HG03108 (cell line): ENCODE measurements at regions not wholly inside any gene's neighbourhood (a gene's known extent, or its start where the extent isn't known, plus 50 kb on each side); places are given as distances from the start of the nearest gene placed in this dataset.

Experiments used
- ATAC-seq: cut with Tn5 transposase; IDR thresholded peaks from one replicate; pipeline ENCODE4 v1.9.1; 2021; ENCODE audit warnings: moderate library complexity; ENCODE audit not compliant: unreplicated experiment

GRCh38 chr2:2638547-2639220, 307.6 kb upstream of the MYT1L start:
- no peak for ATAC-seq

- no peak for ATAC-seq
These were observed 305.7 kb upstream of the MYT1L start for GRCh38 chr2:2636813-2637212.

- ATAC-seq = no peak
These were observed 304.0 kb upstream of the MYT1L start for GRCh38 chr2:2635025-2635528.

GRCh38 chr2:2633017-2633416, 301.9 kb upstream of the MYT1L start:
- ATAC-seq = no peak

GRCh38 chr2:2623939-2624338, 292.9 kb upstream of the MYT1L start:
- no peak for ATAC-seq

- ATAC-seq = no peak
These were observed 290.8 kb upstream of the MYT1L start for GRCh38 chr2:2621855-2622254.

GRCh38 chr2:2620604-2621003, 289.5 kb upstream of the MYT1L start:
- ATAC-seq = no peak

- ATAC-seq = no peak
These were observed 288.9 kb upstream of the MYT1L start for GRCh38 chr2:2619995-2620394.

- ATAC-seq = no peak
These were observed 283.4 kb upstream of the MYT1L start for GRCh38 chr2:2614452-2614851.

GRCh38 chr2:2613279-2614199, 282.5 kb upstream of the MYT1L start:
- ATAC-seq = peak; percentile 100

GRCh38 chr2:2610751-2611150, 279.7 kb upstream of the MYT1L start:
- ATAC-seq = no peak

GRCh38 chr2:2600366-2600765, 269.3 kb upstream of the MYT1L start:
- no peak for ATAC-seq

GRCh38 chr2:2599441-2599840, 268.4 kb upstream of the MYT1L start:
- no peak for ATAC-seq

- no peak for ATAC-seq
These were observed 266.6 kb upstream of the MYT1L start for GRCh38 chr2:2597712-2598111.

- ATAC-seq = no peak
These were observed 260.5 kb upstream of the MYT1L start for GRCh38 chr2:2591542-2591940.

- no peak for ATAC-seq
These were observed 259.9 kb upstream of the MYT1L start for GRCh38 chr2:2590841-2591541.

- no peak for ATAC-seq
These were observed 259.1 kb upstream of the MYT1L start for GRCh38 chr2:2590141-2590540.

- no peak for ATAC-seq
These were observed 257.7 kb upstream of the MYT1L start for GRCh38 chr2:2588777-2589176.

- no peak for ATAC-seq
These were observed 256.3 kb upstream of the MYT1L start for GRCh38 chr2:2587354-2587753.

- no peak for ATAC-seq
These were observed 255.9 kb upstream of the MYT1L start for GRCh38 chr2:2586931-2587330.

- no peak for ATAC-seq
These were observed 255.1 kb upstream of the MYT1L start for GRCh38 chr2:2586068-2586776.
